ENCODE measurements at regions not wholly inside any gene's neighbourhood (a gene's known extent, or its start where the extent isn't known, plus 50 kb on each side); places are given as distances from the start of the nearest gene placed in this dataset.

DNA sequence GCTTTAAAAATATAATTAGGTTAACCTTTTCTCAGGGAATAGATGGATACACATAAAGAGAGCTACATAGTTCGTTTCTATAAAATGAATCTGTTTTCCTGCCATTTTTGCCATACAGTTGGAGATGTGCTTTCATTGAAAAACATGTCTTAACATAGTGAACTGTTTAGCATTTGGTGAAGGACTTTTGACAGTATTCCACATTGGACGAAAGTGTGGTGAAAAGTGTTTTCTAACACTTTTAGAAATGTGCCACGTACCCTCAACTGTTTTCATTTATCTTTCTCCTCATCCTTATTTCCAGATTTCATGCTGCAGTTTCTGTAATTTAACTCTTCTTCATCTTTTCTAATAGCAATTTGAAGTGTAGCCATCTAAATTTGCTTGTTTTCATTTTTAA lies 249.1 kb upstream of the MTNR1B start:
- DNase-seq (ENCODE audit: low spot score): no peak
- H3K4me3 ChIP-seq (ENCODE audit: low read depth in 1 of 3, low read length in 3 of 3): no peak overlapping the region
- H3K27me3 ChIP-seq (ENCODE audit: control insufficient read depth in 4 of 4, insufficient read depth in 4 of 4, low read length in 3 of 4): peaks cover 0 to 6% (median 1%) of the 10 kb centered on the region in 4 donors
- no peaks in the 10 kb centered on the region for H3K36me3 ChIP-seq (ENCODE audit: control insufficient read depth in 4 of 4, insufficient read depth in 3 of 4, low read depth in 1 of 4, low read length in 3 of 4)
- H3K9me3 ChIP-seq (ENCODE audit: control insufficient read depth in 4 of 4, low read length in 3 of 4): no peaks in the 10 kb centered on the region
- TF ChIP-seq NR2F2 (IDR thresholded peaks at IDR 0.05): no peak
- TF ChIP-seq, protein P1, sequence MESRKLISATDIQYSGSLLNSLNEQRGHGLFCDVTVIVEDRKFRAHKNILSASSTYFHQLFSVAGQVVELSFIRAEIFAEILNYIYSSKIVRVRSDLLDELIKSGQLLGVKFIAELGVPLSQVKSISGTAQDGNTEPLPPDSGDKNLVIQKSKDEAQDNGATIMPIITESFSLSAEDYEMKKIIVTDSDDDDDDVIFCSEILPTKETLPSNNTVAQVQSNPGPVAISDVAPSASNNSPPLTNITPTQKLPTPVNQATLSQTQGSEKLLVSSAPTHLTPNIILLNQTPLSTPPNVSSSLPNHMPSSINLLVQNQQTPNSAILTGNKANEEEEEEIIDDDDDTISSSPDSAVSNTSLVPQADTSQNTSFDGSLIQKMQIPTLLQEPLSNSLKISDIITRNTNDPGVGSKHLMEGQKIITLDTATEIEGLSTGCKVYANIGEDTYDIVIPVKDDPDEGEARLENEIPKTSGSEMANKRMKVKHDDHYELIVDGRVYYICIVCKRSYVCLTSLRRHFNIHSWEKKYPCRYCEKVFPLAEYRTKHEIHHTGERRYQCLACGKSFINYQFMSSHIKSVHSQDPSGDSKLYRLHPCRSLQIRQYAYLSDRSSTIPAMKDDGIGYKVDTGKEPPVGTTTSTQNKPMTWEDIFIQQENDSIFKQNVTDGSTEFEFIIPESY (IDR thresholded peaks at IDR 0.05): no peak
- TF ChIP-seq TAF1 (conservative IDR thresholded peaks at IDR 0.05): no peak
- no peak for TF ChIP-seq FOXA2 (IDR thresholded peaks at IDR 0.05)
- TF ChIP-seq YY1 (IDR thresholded peaks at IDR 0.05): no peak
- no peak for TF ChIP-seq SP1 (IDR thresholded peaks at IDR 0.05)
- TF ChIP-seq, protein P2, sequence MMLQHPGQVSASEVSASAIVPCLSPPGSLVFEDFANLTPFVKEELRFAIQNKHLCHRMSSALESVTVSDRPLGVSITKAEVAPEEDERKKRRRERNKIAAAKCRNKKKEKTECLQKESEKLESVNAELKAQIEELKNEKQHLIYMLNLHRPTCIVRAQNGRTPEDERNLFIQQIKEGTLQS (IDR thresholded peaks at IDR 0.05): no peak
- no peak for TF ChIP-seq GABPA (IDR thresholded peaks at IDR 0.05 in 1 of 2, conservative IDR thresholded peaks at IDR 0.05 in 1 of 2)
- TF ChIP-seq, protein P3, sequence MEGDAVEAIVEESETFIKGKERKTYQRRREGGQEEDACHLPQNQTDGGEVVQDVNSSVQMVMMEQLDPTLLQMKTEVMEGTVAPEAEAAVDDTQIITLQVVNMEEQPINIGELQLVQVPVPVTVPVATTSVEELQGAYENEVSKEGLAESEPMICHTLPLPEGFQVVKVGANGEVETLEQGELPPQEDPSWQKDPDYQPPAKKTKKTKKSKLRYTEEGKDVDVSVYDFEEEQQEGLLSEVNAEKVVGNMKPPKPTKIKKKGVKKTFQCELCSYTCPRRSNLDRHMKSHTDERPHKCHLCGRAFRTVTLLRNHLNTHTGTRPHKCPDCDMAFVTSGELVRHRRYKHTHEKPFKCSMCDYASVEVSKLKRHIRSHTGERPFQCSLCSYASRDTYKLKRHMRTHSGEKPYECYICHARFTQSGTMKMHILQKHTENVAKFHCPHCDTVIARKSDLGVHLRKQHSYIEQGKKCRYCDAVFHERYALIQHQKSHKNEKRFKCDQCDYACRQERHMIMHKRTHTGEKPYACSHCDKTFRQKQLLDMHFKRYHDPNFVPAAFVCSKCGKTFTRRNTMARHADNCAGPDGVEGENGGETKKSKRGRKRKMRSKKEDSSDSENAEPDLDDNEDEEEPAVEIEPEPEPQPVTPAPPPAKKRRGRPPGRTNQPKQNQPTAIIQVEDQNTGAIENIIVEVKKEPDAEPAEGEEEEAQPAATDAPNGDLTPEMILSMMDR (IDR thresholded peaks at IDR 0.05; ENCODE audit: low read depth, low read length, missing input control): no peak
- TF ChIP-seq HNF4A (conservative IDR thresholded peaks at IDR 0.05): no peak
- TF ChIP-seq, protein P4, sequence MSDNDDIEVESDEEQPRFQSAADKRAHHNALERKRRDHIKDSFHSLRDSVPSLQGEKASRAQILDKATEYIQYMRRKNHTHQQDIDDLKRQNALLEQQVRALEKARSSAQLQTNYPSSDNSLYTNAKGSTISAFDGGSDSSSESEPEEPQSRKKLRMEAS (IDR thresholded peaks at IDR 0.05): no peak
- no peak for TF ChIP-seq RAD21 (IDR thresholded peaks at IDR 0.05)
- TF ChIP-seq JUND (IDR thresholded peaks at IDR 0.05): no peak
- no peak for TF ChIP-seq FOXA1 (IDR thresholded peaks at IDR 0.05)
- TF ChIP-seq RXRA (IDR thresholded peaks at IDR 0.05): no peak
- TF ChIP-seq HNF4G (IDR thresholded peaks at IDR 0.05): no peak
- no peak for TF ChIP-seq EGR1 (IDR thresholded peaks at IDR 0.05; ENCODE audit: low read depth in 2 of 2)
- TF ChIP-seq, protein P5, sequence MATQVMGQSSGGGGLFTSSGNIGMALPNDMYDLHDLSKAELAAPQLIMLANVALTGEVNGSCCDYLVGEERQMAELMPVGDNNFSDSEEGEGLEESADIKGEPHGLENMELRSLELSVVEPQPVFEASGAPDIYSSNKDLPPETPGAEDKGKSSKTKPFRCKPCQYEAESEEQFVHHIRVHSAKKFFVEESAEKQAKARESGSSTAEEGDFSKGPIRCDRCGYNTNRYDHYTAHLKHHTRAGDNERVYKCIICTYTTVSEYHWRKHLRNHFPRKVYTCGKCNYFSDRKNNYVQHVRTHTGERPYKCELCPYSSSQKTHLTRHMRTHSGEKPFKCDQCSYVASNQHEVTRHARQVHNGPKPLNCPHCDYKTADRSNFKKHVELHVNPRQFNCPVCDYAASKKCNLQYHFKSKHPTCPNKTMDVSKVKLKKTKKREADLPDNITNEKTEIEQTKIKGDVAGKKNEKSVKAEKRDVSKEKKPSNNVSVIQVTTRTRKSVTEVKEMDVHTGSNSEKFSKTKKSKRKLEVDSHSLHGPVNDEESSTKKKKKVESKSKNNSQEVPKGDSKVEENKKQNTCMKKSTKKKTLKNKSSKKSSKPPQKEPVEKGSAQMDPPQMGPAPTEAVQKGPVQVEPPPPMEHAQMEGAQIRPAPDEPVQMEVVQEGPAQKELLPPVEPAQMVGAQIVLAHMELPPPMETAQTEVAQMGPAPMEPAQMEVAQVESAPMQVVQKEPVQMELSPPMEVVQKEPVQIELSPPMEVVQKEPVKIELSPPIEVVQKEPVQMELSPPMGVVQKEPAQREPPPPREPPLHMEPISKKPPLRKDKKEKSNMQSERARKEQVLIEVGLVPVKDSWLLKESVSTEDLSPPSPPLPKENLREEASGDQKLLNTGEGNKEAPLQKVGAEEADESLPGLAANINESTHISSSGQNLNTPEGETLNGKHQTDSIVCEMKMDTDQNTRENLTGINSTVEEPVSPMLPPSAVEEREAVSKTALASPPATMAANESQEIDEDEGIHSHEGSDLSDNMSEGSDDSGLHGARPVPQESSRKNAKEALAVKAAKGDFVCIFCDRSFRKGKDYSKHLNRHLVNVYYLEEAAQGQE (IDR thresholded peaks at IDR 0.05): no peak
- WGBS: 64% methylated on average over 3 of the region's 3 CpGs
- no peaks in the 10 kb centered on the region for H3K4me1 ChIP-seq (ENCODE audit: control insufficient read depth in 4 of 4, insufficient read depth in 4 of 4, low read length in 3 of 4)
- no peak overlapping the region for H3K27ac ChIP-seq (ENCODE audit: low read depth in 1 of 2, low read length in 2 of 2)
- no peak overlapping the region for H3K9ac ChIP-seq (ENCODE audit: low read depth in 1 of 2, low read length in 2 of 2)

Measured in liver (tissue), 8 donors.